AG04450 (cell line): ENCODE measurements at regions not wholly inside any gene's neighbourhood (a gene's known extent, or its start where the extent isn't known, plus 50 kb on each side); places are given as distances from the start of the nearest gene placed in this dataset.

Source experiments
- CTCF ChIA-PET: fragments of 300-600, 350-600 bp; formaldehyde crosslinking; extraction: SDS; loops from one replicate; lab custom pipeline; 2022; ENCODE audit warnings: antibody characterized with exemption, inconsistent platforms; lab: Charles Lee
- POLR2A ChIA-PET: fragments of 350-600 bp; formaldehyde crosslinking; extraction: SDS; loops from one replicate; lab custom pipeline; 2021; ENCODE audit warnings: antibody characterized with exemption, inconsistent platforms; lab: Yijun Ruan, JAX
- DNase-seq: peaks from one replicate; pipeline ENCODE4 v3.0.0-alpha.2; 2011; ENCODE audit warnings: low read depth, low spot score
- H3K27ac ChIP-seq: one replicate; pipeline ENCODE4 v1.5.1; 2012; ENCODE audit warnings: low read depth, low read length, control low read depth
- H3K27me3 ChIP-seq: one replicate; pipeline ENCODE4 v1.6.0; 2012; ENCODE audit warnings: low read length; ENCODE audit not compliant: control insufficient read depth, insufficient read depth
- H3K4me3 ChIP-seq: 2 replicates; pipeline ENCODE4 v1.5.1; 2011; ENCODE audit warnings: mild to moderate bottlenecking, low read depth, low read length, control low read depth
- H3K9me3 ChIP-seq: 2 replicates; pipeline ENCODE4 v1.5.1; 2012; ENCODE audit warnings: low read length; ENCODE audit not compliant: control insufficient read depth, insufficient read depth
- TF ChIP-seq, protein P1 (sequence below): IDR thresholded peaks from 2 replicates; pipeline ENCODE4 v1.5.1; 2011; ENCODE audit warnings: low read depth, low read length, control low read depth, inconsistent platforms

DNA sequence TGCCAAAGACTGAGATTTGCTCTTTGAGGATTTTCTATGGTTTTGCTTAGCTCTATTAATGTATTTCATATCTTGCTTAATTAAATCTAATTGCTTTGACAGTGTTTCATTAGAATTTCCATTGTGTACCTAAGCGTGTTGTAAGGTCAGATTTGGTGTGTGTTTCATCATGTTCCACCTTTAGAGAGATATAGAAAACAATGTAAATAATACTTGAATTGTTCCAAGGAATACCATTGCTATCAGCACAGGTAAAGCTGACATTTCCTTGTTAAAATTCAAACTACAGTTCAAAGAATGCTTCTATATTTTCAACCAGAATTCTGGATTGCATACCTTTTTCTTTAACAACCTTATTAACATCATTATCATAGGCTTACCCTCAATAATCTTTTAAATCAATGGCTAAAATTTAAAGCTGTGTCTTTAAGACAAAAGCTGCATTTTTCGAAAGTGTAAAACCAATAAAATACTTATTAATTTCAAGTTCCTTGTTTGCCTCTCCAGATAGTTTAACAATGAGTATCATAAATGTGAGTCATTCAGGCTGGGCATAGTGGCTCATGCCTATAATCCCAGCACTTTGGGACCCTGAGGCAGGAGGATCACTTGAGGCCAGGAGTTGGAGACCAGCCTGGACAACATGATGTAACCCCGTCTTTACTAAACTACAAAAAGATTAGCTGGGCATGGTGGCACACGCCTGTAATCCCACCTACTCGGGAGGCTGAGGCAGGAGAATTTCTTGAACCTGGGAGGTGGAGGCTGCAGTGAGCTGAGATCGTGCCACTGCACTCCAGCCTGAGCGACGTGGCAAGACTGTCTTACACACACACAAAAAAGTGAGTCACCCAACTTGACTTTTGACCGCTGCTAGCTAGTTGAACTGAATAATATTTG lies 188.0 kb upstream of the PKDCC start:
- no peak overlapping the region for H3K27ac ChIP-seq

DNA sequence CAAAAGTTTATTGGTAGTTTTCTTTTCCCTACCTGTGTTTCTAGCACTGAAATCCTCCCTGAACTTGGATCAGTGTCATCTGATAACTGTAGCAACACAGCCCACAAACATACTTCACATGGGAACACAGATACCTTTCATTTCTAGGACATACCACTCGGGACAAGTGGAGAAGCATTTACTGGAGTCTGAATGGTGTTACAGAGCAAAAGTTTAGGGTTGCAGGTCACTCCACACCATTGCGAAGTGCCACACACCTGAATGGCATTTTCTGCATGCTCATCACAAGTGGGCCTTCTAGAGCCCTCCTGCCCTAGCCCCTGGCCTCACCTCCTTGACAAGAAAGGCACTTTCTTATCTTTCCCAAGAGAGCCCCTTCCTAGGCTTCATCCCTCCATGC lies 184.8 kb upstream of the PKDCC start:
- Histone ChIP-seq H3K9me3 (no peaks in the 10 kb centered on the region), H3K27ac (no peak overlapping the region), H3K4me3 (no peak overlapping the region), H3K27me3 (no peaks in the 10 kb centered on the region)
- DNase-seq: no peak
- TF ChIP-seq, protein P1, sequence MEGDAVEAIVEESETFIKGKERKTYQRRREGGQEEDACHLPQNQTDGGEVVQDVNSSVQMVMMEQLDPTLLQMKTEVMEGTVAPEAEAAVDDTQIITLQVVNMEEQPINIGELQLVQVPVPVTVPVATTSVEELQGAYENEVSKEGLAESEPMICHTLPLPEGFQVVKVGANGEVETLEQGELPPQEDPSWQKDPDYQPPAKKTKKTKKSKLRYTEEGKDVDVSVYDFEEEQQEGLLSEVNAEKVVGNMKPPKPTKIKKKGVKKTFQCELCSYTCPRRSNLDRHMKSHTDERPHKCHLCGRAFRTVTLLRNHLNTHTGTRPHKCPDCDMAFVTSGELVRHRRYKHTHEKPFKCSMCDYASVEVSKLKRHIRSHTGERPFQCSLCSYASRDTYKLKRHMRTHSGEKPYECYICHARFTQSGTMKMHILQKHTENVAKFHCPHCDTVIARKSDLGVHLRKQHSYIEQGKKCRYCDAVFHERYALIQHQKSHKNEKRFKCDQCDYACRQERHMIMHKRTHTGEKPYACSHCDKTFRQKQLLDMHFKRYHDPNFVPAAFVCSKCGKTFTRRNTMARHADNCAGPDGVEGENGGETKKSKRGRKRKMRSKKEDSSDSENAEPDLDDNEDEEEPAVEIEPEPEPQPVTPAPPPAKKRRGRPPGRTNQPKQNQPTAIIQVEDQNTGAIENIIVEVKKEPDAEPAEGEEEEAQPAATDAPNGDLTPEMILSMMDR: no peak
- CTCF ChIA-PET: interaction anchor here (0.5 to 1.1 kb wide), 2 partner anchors 11 to 23 kb away, joined by 3 to 4 read pairs; no protein-coding TSS in a partner anchor
- POLR2A ChIA-PET: no interaction called here

More for the DNA sequence above, 188.0 kb upstream of the PKDCC start:
- Histone ChIP-seq H3K4me3 (no peak overlapping the region), H3K9me3 (no peaks in the 10 kb centered on the region), H3K27me3 (no peaks in the 10 kb centered on the region)
- TF ChIP-seq, protein P1: no peak
- ChIA-PET POLR2A (interaction anchor here (1.0 kb wide), 1 partner anchor 47 kb away, joined by 4 read pairs; no protein-coding TSS in a partner anchor), CTCF (interaction anchor here (1.0 to 3.5 kb wide), 7 partner anchors 9 to 469 kb away, joined by 3 to 31 read pairs (median 5); no protein-coding TSS in a partner anchor)
- DNase-seq: no peak

DNA sequence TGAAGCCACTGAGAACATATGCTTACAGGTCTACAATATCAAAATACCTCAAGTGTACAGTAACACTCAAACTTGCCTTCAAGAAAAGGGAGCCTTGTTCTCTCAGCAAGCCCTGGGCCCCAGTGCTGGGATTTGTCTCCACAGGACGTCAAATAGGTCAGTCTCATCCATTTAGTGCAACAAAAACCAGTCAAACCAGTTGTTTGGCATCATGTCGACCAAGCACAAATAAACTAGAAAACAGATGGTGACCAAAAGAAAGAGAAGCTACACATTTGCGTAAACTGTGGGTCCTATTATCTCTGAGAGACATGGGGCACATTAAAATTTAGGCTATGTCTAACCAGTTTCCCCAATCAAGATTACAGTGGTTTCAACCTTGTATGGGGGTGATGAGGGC lies 182.6 kb upstream of the PKDCC start:
- POLR2A ChIA-PET: no interaction called here
- DNase-seq: no peak
- CTCF ChIA-PET: interaction anchor here (0.7 to 2.7 kb wide), 4 partner anchors 12 to 463 kb away, joined by 3 to 20 read pairs (median 4); no protein-coding TSS in a partner anchor
- TF ChIP-seq, protein P1: no peak
- H3K27ac ChIP-seq: no peak overlapping the region
- no peaks in the 10 kb centered on the region for H3K9me3 ChIP-seq
- no peak overlapping the region for H3K4me3 ChIP-seq
- no peaks in the 10 kb centered on the region for H3K27me3 ChIP-seq

DNA sequence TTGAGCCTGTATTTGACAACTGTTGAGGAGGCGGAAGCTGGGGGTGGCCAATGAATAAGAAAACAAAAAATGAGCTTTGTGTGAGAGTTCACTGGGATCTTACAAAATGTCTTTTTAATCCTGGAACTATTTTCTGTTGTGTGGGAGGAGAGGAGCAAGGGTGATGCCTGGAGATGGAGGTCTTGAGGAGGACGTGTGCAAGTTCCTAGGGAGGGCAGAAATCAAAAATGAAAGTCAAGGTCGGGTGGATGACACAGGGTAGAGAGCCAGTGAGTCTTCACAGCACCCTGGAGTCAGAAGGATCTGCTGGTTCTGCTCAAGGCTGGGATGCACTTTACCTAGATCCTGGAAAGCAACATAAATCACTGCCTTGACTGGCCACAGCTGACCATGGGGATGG lies 180.3 kb upstream of the PKDCC start:
- TF ChIP-seq, protein P1: no peak
- no peak overlapping the region for H3K4me3 ChIP-seq
- H3K27me3 ChIP-seq: no peaks in the 10 kb centered on the region
- DNase-seq: no peak
- H3K9me3 ChIP-seq: no peaks in the 10 kb centered on the region
- POLR2A ChIA-PET: interaction anchor here (0.5 to 1.2 kb wide), 2 partner anchors 13 to 38 kb away, joined by 3 read pairs; no protein-coding TSS in a partner anchor
- CTCF ChIA-PET: interaction anchor here (0.9 to 9.7 kb wide), 6 partner anchors 11 to 219 kb away, joined by 3 to 481 read pairs (median 36); partner anchors contain the start of gene PKDCC
- H3K27ac ChIP-seq: no peak overlapping the region
